PC-3 (cell line): ENCODE measurements at regions not wholly inside any gene's neighbourhood (a gene's known extent, or its start where the extent isn't known, plus 50 kb on each side); places are given as distances from the start of the nearest gene placed in this dataset.

Experiments used
- EZH2phosphoT487 ChIP-seq: fragments of 300-600 bp; sonication (generic); IDR thresholded peaks from 2 replicates; pipeline ENCODE4 v1.6.1; 2018; ENCODE audit warnings: mild to moderate bottlenecking, antibody characterized with exemption, low read length, borderline replicate concordance
- TF ChIP-seq, protein P1 (sequence below): fragments of 300-600 bp; sonication (generic); conservative IDR thresholded peaks from 2 replicates; pipeline ENCODE4 v1.5.1; 2017; ENCODE audit warnings: antibody characterized with exemption, low read depth, mild to moderate bottlenecking, low read length

DNA sequence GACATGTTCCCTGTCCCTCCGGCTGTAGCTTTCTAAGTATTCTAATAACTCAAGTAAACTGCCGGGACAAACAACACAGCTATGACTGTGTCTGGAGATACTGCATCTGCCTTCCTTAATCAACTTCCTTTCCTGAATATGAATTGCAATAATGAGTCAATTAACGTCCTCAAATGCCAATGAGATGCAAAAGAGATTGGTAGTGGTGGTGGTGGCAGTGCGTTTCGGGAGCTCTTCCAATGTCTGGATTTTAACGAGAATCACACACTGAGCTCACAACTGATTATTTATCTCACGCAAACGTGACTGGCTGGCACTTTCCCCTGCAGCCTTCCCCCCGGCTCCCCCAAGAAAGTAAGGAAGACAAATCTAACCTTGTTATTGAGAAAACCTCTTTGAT is 226.1 kb upstream of the GK2 start:
- TF ChIP-seq, protein P1, sequence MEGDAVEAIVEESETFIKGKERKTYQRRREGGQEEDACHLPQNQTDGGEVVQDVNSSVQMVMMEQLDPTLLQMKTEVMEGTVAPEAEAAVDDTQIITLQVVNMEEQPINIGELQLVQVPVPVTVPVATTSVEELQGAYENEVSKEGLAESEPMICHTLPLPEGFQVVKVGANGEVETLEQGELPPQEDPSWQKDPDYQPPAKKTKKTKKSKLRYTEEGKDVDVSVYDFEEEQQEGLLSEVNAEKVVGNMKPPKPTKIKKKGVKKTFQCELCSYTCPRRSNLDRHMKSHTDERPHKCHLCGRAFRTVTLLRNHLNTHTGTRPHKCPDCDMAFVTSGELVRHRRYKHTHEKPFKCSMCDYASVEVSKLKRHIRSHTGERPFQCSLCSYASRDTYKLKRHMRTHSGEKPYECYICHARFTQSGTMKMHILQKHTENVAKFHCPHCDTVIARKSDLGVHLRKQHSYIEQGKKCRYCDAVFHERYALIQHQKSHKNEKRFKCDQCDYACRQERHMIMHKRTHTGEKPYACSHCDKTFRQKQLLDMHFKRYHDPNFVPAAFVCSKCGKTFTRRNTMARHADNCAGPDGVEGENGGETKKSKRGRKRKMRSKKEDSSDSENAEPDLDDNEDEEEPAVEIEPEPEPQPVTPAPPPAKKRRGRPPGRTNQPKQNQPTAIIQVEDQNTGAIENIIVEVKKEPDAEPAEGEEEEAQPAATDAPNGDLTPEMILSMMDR: no peak
- TF ChIP-seq EZH2phosphoT487: no peak
